Anterior cingulate cortex (tissue), 58 donors: ENCODE measurements at regions not wholly inside any gene's neighbourhood (a gene's known extent, or its start where the extent isn't known, plus 50 kb on each side); places are given as distances from the start of the nearest gene placed in this dataset.
A peak's percentile ranks its signal among the peaks of the same experiment; 100 is the strongest.
"Not testable (repeated sequence)": the region's sequence is repeated elsewhere in the genome, so short reads cannot be mapped to it uniquely, and the experiment has no call there.

Source experiments
- DNase-seq, 58 donors: peaks; one replicate each; lab custom pipeline; 2025; lab: John Stamatoyannopoulos, UW

DNA sequence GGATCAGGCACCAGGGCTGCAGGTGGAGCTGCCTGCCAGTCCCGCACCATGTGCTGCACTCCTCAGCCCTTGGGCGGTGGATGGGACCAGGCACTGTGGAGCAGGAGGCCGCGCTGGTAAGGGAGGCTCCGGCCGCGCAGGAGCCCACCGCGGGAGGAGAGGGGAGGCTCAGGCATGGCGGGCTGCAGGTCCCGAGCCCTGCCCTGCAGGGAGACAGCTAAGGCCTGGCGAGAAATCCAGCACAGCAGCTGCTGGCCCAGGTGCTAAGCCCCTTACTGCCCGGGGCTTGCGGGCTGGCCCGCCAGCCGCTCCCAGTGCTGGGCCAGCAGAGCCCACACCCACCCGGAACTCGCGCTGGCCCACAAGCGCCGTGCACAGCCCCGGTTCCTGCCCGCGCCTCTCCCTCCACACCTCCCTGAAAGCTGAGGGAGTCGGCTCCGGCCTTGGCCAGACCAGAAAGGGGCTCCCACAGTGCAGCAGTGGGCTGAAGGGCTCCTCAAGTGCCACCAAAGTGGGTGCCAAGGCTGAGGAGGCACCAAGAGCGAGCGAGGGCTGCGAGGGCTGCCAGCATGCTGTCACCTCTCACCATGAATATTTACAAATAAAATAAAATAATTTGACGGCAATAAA is 294.7 kb downstream of the CD109 start:
- not testable (repeated sequence) for DNase-seq

DNA sequence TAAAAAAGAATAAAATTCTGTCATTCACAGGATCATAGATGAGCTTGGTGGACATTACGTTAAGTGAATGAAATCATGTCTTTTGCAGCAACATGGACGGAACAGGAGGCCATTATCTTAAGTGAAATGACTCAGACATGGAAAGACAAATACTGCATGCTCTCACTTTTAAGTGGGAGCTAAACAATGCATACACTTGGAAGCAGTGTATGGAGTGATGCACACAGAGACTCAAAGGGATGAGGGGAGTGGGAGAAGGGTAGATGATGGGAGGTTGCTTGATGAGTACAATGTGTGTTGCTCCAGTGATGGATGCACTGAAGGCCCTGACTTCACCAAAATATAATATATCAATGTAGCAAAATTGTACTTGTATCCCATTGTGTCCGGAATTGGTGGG is 293.4 kb downstream of the CD109 start:
- no peak for DNase-seq

DNA sequence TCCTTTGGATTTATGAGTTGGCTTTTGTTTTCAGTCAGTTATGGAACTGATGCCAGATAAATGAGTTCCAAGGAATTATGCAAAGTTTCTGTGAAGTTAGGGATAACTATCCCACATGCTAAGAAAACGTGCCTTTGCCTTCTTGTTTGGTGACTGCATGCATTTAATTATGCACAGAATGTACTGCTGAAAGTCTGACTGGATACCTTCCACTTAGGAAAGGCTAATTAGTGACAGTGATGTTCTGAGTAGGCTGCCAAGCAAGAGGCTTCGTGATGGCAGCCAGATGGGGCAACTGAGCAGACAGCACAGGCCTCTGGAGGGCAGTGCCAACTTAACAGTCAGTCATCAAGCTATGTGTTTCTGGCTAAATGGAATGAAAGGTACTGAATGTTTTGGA is 289.9 kb downstream of the CD109 start:
- DNase-seq = peak in 10 of 58 donors; percentile 2 to 54 (median 15)

DNA sequence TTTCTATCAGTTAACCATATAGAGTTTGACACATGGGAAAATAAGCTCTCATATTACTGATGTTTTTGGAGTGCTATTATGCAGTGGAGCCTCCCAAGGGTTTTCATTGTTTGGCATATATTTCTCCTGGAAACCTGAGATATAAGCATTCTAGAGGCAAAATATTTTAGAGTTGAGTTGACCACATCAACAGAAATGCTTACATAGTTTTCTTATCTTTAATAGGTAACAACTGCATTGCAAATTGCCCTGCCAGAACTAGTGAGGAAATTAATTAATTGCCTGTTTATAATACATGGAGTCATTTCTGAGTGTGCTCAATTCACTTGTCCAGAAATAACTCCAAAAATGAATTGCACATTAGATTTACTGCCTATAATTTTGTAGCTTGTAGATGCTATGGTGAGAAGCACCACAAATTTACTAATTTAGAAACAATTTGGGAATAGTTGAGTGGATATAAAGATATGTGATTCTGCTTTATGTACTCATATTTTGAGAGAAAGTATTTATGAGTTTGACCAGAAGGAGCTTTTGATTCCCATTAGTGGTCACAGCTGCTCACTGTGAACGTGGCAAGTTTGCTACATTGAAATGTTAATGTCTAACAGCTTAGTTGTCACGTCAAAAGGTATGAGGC is 288.7 kb downstream of the CD109 start:
- no peak for DNase-seq

DNA sequence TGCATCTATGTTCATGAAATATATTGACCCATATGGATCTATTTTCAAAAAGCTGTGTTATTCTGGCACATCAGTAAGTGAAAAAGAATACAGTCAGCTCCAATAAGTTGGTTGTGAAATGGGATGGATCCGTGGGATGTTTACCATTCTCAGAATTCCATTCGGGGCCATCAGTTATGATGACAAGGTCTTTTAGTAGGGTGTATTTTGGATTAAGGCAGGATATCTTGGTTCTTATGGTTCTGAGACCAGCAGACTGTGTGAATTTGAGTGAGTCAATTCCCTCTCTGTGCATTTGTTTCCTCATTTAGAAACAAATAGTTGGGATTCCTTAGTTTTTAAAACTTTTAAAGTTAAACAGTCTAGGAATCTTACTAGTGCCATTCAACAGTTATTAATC is 287.4 kb downstream of the CD109 start:
- DNase-seq = no peak

DNA sequence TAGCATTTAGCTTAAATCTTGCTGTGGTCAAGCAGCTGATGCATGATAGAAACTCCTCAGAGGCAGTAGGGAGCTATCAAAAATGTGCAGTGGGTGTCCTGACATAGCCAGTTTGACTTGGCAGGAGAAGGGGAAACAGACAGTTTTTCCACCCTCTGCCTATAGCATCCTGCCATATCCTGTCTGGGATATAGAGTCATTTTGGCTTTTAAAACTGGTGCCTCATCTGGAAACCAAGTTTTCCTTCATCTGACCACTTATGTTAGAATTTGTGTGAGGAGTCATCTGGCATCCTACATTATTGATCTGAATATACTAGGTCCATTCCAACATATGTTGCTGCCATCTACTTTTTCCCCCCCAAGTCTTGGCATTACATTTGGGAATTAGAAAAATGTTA is 284.1 kb downstream of the CD109 start:
- no peak for DNase-seq

DNA sequence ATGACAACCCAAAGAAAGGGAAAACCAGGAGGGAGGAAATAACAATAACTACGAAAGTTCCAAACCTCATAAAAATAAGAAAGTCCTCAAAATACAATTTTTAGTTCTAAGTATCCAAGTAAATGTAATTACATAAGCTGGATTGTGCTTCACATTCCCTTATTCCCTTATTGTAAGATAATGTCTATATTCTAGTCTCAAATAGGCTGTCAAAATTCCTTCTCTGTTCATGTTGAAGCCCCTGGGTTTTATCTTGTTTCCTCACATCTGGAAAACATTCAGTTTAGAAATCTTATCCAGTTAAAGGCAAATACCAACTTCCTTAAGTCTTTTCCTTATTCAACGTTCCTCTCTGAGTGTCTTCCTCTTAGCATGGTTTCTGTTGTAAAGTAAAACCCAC is 282.3 kb downstream of the CD109 start:
- no peak for DNase-seq

DNA sequence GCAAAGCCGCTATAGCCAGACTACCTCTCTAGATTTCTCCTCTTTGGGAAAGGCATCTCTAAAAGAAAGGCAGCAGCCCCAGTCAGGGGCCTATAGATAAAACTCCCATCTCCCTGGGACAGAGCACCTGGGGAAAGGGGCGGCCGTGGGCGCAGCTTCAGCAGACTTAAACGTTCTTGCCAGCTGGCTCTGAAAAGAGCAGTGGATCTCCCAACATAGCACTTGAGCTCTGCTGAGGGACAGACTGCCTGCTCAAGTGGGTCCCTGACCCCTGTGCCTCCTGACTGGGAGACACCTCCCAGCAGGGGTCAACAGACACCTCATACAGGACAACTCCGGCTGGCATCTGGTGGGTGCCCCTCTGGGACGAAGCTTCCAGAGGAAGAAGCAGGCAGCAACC is 276.5 kb downstream of the CD109 start:
- not testable (repeated sequence) for DNase-seq

DNA sequence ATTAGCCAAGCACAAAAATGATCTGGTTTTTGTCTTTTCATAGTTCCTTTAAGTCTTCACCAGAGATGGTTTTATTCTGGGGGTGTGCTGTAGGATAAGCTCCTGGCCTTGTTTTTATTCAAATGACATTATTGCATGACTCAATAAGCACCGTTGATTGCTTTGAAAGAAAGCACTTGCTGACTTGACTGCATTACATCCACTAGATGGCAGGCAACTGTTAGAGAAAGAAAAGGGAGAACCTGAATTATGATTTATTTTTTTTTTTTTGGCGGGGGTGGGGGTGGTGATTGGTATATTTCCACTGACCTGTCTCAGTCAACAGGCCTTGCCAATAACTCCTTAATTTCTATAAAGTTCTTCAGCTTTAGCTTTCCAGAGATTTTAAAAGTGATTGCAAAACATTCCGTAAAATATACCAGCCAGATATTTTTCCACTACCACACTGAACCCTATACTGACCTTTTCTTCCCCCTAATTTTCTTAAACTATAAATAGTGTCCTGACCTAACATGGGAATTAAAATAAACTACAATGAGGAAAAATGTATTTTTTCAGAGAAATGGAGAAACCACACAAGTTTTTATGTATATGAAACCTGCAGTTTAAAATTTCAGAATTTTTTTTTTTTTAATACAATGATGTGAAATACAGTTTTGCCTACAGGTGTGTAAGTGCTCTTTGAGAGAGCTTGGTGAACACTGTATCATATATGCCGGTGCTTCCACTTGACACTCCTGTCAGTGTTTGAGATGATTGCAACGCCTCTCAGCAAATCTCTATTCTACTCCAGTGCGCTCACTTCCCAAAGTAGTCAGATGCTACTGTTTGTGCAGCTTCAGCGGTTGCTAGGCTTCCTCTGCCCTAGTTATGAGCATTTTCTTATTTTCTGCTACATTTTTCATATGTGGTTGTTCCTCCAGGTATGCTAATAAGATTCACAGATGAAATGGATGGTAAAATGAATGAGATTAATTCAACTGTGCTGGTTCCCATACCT is 274.3 kb downstream of the CD109 start:
- DNase-seq = peak in 3 of 58 donors; percentile 2 to 15 (median 2)

DNA sequence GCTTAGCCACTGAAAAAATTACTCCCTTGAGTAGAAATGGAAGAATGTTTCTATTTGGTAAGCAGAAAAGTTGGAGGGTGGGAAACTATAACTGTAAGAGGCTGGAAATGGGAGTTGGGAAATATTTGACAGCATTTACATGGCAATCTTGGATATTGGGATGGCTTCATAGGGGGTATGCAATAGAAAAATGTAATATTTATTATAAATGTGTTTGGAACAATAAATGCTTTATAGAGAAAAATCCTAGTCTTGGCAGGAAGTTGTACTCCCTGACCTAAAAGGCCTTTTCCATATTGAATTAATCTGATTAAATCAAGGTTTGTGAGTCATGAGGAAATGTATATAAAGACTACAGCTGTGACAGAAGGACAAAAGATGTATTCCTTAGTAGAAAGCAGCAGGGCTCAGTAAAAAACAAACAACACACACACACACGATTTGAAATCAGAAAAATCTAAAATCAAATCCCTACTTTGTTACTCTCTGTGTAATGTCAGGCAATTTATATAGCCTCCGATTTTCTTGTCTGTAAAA is 272.3 kb downstream of the CD109 start:
- DNase-seq = no peak

DNA sequence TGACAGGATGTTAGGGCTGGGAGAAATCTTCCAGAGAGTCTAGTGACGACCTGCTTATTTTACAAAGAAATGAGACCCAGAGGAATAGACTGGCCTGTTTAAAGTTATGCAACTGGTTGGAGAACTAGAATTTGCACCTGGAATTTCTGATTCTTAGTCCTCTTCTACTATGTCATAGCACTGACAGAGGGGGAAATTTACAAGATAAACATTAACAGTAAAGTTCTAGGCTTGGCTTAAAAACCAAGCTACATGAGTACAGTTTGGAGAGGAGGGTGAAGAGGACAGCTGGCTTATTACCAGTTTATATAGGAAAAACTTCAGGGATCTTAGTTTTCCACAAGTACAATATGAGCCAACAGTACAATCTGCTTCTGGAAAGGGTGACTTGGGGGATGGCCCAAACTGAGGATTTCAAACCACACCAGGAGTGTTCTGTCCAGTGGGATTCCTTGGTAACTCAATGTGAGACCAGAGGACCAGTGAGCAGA is 269.6 kb downstream of the CD109 start:
- no peak for DNase-seq

DNA sequence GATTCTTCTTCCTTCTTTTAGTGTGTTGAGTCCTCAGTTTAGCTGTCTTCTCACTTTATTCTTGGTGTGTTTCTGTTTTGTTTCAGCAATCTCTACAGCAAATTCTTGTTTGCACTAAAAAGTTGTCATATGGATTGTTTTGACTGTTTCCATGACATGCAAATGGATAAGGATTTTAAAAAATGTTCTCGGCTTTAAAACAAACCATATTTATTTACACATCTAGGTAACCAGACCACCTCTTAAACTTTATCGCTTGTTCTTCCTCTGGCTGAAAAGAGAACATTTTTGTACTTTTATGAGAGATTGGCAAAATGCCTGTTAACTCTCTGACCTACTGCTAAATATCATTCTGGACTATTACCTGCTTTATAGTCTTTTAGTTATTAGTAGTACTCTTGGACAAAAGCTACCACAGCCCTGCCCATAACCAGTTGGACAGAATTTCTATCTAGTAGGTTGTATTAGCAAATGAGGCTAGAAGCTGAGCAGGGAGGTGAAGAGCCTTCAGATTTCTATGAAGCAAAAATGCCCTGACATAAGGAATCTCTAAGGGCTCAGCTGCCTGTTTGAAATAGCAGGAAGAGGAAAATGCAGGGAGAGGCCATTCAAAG is 268.3 kb downstream of the CD109 start:
- DNase-seq = no peak

DNA sequence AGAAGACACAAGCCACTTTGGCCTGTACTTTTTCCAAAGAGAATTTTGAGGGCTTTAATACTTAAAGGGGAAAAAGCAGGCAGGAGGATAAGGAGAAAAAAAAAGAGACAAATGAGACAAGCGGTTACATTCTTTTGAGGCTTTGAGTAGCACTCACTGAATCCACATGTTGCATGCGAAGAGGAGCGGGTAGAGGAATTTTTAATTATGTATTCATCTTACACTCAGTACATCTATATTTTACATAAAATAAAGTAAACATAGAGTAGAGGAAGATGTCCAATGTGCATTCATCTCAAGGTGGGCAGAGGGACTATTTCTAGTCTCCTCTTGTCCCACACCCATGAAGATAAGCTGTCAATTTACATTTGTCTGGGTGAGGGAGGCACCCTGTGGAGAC is 266.9 kb downstream of the CD109 start:
- no peak for DNase-seq

DNA sequence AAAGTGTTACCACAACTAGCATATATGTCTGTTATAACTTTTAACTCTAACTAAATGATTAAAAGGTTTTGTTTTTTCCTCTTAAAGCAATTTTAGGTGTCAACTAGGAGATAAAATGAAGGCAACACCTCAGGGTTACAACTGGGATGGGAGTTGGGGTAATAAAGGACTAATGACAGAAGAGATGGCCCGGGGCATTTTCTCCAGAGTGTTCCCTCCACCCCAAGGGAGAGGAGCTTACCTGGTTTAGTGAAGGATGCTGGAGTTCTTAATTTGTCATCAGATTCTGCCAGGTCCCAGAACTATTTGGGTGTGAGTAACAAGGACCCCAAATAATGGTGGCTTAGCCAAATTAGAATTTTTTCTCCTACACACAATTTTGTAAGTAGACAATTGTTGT is 260.3 kb downstream of the CD109 start:
- no peak for DNase-seq

DNA sequence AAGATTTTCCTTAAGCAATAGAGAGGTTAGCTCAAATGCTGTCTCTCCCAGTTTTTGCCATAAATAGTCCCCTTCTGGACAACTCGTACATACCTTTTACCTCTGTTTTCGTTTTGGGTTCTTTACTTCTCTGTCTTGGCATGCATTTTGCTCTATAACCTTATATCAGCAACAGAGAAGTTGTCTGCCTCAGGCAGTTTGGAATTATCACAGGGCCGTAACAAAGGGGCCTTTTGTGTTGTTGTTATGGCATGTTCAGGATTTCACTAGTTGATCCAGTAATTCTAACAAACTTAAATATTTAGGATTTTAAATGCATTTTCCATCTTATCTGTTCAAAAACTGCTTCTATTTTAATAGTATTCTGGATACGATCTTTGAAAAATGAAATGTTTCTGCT is 259.8 kb downstream of the CD109 start:
- no peak for DNase-seq

DNA sequence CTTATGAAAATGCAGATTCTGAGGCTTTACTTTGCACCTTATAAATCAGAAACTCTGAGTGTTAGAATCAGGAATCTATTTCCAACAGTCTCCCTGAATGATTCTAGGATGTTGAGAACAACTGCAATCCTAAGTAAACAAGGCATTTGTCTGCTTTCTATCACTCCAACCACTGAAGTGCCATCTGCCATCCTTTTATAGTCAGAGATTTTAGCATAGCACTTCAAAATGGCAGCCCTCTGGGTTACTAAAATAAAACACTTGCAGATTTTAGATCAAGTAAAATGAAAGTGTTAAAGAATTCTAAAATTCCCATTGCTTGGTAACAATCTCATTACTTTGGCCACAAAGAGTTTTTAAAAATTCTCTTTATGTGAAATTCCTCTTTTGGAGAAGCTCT is 258.9 kb downstream of the CD109 start:
- no peak for DNase-seq

DNA sequence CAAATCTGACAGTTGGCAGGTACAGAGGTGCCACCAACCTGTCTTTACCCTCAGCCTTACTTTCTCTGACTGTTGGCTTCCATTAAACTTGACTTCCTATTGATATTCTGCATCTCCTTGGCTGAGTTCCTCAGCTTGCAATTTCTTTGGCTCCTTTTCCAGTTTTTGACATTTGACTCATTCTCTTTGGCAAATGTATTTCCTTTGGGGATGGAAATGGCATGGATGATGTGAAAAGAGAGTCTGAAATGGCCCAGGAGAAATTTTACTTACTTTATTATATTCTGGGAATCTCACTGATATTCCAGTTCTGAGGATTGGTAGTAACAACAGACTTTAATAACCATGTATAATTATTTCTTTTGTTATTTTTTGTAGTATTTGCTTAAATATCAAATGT is 255.2 kb downstream of the CD109 start:
- no peak for DNase-seq

DNA sequence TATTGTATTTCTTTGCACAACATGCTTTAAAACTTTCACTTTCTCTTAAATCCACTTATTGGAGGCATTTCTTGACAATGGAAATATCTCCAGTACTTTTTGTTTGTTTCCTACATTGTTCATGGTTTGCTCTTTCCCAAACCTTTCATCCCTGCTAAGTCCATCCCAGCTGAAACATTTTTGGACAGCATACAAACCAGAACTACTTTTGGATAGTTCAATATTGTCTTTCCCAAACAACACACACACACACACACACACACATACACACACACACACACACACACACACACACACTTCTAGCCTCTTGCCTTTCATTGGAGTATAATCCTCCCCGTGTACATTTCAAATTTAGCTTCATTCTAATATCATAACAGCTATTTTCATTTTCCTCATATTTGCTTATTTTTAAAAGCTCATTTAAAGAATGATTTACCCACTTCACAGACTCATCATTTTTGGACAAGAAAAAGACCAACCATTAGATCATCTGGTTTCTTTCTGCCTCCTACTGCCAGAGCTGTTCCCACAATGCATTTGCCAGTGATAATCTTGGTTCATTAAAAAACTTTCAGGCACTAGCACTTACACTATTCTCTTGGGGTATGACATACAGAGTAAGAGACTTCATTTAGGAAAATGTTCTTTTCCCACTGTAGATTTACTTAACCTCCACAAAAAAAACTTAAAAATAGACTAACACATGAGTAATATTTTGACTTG is 248.1 kb downstream of the CD109 start:
- no peak for DNase-seq

DNA sequence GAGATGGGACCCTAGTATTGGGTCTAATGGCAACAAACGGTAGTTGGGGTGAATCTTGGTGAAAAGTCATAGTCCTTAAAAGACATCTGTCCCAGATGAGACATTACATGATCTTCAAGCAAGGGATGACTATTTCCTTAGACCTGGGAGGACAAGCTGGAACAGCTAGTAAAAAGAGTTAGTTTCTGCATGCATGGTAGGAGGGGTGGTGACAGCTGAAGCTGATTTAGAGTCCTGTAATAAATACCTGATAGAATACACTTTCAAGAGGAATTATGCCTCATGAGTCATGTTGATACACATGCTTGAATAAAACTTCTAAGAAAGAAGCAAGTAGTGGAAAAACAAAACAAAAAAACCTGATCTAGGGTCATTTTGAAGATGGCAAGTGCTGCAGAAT is 247.4 kb downstream of the CD109 start:
- no peak for DNase-seq
